CD4-positive, alpha-beta T cell treated with Interleukin-15 for 4 hours (primary cell): ENCODE measurements at regions not wholly inside any gene's neighbourhood (a gene's known extent, or its start where the extent isn't known, plus 50 kb on each side); places are given as distances from the start of the nearest gene placed in this dataset.

Experiments used
- DNase-seq: peaks from one replicate; pipeline ENCODE4 v3.0.0-alpha.2; 2020; ENCODE audit warnings: low spot score

DNA sequence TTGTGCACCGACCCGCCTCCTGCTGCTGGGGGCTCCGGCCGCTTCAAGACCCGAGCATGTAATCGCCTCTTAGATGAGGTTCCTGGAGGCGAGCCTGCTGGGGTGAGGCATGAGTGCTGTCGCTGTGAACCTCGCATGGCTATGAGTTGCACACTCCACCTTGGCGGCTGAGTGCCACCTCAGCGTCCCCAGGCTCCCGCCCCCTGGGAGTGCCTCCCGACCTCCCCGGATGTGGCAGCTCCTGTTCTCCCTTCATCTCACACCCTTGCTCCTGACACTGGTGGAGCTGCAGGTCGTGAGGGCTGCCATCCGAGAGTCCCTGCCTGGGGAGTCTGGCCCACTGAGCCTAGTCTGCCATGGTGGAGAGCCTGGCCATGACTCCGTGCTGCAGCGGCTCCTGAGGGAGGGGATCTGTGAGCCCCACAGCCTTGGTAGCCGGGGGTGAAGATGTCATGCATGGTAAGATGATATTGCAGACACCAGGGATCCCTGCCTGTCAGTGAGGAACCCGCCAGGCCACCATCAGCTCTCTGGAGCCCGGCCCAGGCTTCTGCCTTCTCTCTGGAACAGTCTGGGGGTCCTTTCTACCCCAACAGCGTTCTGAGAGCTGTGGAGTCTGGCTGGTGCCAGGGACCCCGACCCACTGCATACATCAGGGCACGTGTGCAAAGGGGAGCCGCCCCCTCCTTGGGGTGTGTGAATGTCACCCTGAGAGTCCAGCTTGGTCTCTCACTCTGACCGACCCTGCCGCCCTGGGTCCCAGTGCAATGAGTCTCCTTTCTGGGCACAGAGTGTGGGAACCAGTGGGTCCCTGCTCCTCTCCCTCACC is 61.6 kb upstream of the HS6ST1 start:
- DNase-seq = no peak

DNA sequence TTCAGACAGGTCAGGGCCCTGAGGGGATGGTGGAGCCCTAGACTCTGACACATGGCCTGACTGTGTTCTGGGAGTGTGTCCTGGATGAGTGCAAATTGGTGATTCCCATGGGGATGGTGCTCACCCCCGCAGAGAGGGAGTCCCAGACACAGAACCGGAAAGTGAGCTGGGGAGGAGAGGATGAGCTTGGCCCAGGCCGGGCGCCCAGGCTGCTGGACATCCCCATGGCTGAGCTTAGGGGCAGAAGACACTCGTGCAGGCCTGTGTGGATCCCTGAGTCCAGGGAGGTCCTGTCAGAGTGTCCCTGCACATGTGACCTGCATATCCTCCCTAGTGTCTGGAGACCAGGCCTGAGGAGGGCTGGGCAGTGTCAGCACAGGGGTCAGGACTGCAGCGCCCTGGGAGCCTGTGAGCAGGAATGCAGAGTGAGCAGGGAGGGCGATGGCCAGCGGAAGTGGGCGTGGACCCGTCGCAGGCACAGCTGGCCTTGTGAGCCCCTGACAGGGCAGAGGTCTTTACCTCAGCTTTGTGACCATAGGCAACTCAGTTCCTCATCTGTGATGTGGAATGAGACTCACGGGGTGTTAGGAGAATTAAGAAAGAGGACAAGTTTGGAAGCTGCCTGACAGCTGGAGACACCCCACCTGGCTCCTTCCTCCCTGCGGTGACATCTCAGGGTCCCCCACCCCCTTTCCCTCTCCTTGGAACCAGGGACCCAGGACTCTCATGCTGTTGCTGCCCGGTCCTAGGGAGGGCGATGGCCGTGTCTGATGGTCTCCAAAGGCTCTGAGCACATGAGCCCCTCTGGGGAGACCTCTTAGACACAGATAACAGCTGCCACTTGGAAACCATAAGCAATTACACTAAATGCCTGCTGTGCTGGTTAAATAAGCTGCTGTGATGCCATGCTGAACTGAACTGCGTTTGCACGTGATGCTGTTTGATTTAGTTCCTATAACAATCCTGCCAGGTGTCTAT is 62.6 kb upstream of the HS6ST1 start:
- DNase-seq = no peak

DNA sequence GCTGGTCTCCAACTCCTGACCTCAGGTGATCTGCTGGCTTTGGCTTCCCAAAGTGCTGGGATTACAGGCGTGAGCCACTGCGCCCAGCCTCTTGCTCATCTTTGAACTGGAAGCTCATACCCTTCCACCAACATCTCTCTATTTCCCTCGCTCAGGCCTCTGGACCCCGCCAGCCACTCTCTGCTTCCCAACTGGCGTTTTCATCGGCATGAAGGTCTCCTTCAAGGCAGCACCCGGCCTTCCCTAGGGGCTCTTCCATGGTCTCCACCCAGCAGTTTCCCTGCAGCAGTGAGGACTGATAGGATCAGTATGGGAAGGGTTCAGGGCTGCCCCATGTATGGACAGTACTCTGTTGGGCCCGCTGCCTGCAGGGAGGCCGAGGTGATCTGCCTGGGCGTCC is 65.8 kb upstream of the HS6ST1 start:
- DNase-seq = no peak

DNA sequence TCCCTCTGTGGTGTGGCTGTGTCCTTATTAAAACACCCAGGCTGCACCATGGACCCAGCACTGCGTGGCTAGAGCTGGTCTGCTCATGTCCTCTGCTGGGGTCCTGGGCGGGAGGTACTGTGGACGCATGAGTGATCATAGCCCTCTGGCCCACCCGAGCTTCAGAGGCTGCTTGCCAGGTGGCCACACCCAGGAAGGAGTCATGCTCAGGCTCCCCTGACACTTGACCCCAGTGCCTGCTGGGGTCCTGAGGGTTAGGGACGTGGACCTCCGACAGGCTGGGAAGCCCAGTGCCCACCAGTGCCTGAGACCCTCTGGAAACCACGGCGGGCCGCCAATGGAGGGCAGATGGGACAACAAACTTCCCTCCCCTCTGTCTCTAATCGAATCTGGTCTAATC is 66.3 kb upstream of the HS6ST1 start:
- no peak for DNase-seq

DNA sequence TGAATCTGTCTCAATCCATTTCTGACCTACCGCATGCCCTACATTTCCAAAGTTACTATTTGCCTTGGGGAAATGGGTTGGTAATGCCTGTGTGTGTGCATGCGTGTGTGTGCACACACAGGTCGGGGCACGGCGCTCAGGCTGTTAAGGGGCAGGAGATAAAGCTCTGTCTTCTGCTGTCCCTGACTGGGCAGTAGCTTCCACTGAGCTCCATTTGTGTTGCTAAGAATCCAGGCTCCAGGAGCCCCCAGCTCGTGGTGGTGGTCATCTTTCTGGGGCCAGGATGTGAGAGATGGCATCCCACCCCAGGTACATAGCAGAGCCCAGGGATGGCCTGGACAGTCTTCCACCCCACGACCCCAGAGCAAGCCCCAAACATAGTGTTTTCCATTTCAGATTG is 66.7 kb upstream of the HS6ST1 start:
- no peak for DNase-seq

DNA sequence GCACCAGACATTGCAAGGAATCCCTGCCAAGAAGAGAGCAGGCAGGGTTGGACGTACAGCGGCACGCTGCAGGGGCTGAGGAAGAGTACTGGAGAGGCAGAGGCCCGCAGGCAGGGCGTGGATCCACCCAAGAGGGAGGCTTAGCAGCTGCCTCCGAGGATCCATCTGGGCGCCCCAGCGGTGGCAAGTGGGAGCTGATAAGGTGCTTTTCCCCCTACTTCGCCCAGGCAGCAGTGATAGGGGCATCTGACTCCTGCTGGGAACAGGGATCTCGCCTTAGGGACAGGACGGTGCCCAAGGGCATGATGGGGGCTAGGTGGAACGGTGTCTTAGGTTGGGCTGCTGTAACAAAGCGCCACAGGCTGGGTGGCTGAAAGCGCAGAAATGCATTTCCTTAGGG is 67.4 kb upstream of the HS6ST1 start:
- no peak for DNase-seq

DNA sequence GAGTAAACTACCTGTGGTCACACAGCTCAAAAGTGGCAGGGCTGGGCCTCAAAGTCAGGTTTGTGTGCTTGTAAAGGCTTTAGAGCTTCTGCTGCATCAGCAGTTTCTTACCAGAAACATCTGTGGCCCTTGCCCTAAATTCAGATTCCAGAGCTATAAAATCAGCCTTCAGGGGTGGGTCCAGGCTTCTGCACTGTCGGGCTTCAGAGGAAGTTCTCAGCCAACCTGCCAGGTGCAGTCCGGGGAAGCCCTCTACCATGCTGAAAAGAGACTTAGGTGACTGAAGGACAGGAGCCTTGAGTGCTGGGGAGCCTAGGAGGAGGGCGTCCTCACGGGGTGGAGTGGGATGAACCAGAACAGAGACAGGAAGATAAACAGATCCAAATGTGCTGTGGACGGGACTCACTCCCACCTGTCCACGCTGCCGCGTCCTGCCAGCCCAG is 69.9 kb upstream of the HS6ST1 start:
- DNase-seq = no peak

DNA sequence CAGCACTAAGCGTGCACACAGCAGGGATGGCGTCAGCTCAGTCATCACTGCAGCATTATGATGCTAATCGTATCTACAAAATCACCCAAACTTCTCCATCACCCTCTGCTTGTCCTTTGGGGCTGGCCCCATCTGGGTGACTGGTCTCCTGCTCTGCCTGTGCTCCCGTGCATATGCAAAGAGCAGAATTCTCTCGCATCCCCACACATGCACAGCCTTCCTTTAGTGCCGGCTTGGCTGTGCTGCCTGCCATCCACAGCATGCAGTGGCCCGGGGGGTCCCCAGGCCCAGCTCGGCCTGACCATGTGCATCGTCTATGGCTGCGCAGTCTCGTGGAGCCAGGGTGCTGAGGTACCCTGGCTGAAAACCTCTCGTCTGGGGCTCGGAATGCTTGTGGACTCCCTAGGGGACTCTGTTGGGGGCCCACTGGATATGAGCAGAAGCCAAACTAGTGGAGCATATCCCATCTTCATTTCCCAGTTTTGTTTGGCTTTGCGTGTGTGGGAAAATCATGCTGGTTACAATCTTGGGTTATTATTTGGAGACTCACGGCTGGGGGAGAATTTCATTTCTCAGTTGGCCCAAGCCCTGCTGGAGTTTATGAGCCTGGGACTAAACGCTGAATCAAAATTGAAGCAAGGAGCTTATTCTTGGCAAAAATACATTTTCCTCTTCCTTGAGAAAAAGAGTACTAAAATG is 70.9 kb upstream of the HS6ST1 start:
- DNase-seq = no peak

DNA sequence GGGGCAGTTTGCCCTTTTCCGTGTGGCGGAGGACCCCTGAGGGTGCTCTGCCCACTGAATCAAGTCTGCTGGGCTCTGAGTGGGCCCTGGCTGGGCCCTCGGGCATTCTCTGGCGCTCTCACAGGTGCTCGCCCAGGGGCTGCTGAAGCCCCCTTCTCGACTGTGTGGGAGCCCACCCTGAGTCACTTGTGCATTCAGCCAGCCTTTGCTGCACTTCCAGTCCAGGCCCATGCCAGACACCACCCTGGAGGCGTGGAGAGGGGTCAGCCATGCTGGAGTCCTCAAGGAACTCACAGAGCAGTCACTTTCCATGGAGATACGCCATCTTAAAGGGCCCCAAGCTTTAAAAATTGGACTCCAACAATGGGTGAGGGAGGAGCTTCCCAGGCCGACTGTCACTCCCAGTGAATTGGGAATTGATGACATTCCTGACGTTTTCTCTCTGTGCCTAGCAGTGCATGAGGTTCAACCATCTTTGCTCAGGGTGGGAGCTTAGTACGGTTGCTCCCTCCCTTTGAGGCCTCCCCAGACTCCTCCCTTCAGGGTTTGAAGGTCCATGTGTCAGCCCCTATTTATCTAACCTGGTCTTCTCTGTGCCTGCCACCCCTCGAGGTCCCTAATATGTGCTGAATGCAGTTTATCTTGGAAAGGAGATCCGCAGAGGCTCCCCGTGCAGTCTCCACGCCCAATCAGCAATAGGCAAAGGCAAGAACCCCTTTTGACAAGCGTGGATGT is 71.8 kb upstream of the HS6ST1 start:
- no peak for DNase-seq

DNA sequence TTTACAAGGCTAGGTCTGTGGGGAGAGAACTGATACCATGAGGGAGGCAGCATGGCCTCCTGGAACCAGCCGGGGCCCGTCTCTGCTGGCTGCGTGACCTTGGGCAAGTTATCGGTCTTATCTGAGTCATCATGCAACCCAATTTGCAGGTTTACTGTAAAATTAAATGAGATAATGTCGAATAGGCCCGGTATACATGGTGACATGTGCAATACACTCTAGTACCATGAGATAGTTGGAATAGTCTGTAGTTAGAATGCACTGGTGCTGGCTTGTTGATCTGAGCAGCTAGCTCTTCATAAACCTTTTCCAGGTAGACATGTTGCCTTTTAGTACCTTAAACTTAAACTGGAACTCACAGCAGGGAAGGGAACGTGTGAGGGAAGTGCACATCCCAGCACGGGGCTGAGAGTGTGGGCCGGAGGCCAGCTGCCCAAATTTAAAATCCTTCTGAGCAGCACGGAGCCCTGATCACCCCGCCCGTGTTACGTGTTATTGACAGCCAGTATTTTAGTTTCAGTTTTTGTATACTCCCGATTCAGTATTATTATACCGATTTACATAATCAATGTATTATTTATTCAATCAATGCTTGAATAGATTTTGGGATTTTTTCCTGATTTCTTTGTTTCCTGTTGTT is 72.4 kb upstream of the HS6ST1 start:
- DNase-seq = no peak

DNA sequence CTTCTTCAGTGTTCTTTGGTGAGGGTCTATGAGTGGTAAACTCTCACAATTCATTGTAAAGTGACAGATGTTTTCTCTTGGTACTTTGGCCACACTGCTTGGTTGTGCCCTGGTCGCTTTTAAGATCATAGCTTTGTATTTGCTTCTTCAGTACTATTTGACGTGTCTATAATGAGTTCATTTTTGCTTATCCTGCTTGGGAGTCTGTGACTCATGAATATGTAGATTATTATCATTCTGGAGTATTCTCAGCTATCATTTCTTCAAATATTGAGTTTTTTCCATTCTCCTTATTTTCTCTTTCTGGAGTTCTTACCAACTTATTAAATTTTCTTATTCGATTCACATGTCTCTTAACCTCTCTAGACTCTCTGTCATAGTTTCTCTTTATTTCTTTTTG is 73.0 kb upstream of the HS6ST1 start:
- no peak for DNase-seq

DNA sequence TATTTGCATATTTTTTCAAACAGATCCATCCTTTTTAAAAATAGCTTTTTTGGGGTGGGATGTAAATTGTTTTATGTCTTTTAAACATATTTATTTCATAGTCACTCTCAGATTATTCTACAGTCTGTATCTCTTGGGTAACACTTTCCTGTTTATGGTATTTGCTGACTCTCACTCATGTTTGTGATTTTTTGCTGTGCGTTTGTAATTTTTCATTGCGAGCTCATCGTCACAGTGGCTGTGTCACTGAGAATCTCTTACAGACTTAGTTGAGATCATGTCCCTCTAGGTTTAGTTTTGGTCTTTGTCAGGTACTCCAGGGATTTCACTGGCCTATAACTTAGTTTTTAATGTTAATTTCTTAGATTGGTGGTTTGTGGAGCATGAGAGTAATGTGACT is 73.5 kb upstream of the HS6ST1 start:
- DNase-seq = no peak

DNA sequence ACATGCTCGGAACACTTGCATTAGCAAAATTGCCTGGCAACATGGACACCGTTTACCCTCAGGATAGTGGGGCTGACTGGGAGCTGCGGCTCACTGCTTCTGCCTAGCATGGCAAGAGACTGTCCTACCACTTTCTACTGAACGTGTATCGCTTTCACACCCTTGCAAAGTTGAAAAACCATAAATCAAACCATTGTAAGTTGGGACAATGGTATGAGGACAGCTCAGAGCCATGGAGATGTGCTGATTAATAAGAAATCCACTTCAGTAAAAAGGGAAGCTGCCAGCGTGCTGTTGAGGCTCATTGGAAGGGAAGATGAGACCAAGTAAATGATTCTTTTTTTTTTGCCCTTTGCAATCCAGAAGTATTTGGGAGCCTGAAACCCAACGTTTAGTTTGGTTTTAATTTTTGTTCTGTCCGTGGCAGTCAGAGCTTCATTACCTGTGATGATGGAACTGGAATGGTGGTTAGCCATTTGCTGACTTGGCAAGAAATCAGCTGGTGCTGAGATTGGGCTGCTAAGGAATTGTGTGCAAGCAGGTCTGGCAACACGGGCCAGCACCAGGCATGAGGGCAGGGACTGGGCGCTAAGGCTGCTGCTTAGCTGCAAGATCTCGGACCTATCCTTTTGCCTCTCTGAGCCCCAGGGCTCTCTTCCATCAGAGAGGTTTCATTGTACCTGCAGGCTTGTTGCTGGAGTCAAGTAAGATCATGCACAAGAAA is 75.5 kb upstream of the HS6ST1 start:
- DNase-seq = no peak

DNA sequence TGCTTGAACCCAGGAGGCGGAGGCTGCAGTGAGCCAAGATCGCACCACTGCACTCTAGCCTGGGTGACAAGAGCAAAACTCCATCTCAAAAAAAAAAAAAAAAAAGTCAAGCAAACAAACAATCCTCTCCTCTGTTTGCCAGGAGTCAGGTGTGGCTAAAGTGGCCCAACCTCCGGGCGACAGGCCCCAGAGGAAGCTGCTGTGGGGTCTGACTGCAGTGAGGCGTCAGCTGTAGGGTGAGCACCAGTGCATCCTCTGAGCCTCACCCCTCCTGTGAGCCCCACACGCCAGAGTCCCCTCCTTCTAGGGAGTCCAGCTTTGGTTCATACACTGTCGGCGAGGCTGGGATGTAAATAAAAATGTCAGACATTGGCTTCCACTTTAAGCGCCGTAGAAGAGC is 76.5 kb upstream of the HS6ST1 start:
- no peak for DNase-seq

DNA sequence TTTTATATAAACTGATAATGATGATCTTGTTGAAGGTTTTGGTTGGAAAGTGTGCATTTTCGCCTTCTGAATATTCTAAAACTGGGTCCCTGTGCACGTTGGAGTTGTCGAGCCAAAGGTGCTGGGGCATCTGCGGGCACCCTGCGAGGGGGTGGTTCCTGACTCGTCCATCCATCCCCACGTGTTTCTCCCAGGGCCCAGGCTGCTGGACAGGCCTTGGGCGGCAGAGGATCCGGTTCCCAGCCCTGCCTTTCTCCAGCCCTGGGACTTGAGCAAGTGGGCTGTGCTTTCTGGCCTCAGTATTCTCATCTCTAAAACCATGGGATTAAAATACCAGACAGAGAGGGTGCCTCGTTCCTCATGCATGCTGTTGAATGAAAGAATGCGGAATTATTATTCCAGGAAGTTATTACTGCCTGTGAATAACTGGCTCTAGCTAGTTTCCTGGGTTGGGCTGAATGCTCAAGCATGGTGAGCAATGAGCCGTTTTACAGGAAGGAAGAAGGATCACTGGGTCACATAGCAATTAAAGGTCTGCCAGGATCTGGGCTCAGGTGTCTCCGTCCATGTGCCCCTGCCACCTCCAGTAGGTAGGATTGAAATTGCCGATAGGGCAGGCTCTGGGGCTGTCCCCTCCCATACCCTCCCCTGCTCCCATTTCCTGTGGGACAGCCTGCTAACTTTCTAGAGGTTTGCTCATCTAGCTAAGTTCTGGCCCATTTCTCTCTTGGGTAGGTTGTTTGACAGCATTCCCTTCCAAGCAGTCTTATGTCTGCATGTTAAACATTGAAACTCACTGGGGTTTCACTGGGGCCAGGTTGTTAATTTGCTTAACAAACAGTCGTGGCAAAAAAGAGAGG is 77.2 kb upstream of the HS6ST1 start:
- no peak for DNase-seq

DNA sequence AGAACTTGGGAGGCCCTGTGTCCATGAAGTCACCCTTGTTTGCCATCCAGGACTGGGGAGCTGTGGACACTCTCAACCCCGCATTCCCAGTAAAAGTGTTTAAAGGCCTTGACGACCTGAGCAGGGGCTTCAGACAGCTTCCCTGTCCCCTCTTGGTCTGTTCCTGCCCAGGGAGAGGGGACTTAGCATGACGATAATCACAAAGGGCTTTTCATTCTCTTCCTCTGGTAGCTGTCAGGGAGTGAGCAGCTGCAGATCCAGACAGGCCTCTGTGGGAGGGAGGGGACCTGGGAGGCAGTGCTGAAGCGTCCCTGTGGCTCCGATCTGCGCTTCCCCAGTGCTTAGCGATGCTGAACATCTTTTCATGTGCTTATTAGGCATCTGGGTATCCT is 77.8 kb upstream of the HS6ST1 start:
- no peak for DNase-seq

DNA sequence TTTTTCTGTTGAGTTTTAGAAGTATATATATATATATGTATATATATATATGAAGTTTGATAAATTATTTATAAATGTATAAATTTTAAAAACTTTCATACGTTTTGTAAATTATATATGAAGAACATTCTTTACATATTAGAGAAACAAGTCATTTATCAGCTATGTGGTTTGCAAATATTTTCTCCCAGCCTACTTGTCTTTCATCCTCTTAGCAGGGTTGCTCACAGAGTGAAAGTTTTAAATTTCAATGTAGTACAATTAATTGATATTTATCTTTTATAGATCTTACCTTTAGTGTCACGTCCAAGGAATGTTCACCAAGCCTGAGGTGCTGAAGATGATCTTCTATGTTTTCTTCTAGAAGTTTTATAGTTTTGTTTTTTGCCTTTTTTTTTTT is 78.3 kb upstream of the HS6ST1 start:
- DNase-seq = no peak

DNA sequence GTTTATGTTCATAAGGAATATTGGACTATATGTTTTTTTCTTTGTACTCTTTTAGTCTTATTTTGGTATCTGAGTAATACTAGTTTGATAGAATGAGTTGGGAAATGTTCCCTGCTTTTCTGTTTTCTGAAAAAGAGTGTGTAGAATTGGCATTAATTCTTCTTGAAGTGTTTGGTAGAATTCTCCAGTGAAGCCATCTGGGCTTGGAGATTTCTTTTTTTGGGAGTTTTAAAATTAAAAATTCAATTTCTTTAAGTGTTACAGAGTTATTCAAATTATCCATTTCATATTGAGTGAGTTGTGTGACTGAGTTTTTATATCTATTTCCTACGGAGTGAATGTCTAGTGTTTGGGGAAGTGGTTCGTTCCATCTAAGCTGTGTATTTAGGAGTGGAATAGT is 80.6 kb upstream of the HS6ST1 start:
- DNase-seq = no peak

DNA sequence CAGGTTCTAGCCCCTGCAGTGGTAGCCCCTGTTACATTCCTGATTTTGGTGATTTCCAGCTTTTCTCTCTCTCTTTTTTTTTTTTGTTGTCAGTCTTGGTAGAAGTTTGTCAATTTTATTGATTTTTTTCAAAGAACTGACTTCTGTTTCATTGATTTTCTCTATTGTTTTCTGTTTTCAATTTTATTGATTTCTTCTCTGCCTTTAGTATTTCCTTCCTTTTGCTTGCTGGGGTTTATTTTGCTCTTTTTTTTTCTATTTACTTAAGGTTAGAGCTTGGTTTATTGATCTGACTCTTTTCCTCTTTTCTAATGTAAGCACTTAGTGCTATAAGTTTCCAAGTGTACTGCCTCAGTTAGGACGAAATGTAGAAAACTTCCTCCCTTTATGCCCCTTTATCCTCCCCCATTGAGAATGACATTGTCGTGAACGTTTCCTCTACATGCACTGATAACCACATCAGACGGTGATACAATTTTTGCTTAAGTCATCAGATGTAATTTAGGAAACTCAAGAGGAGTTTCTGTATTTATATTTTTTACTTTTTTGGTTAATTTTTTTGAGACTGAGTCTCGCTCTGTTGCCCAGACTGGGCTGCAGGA is 81.1 kb upstream of the HS6ST1 start:
- DNase-seq = no peak
